Thymus (tissue), 11 donors: ENCODE measurements at regions not wholly inside any gene's neighbourhood (a gene's known extent, or its start where the extent isn't known, plus 50 kb on each side); places are given as distances from the start of the nearest gene placed in this dataset.
A peak's percentile ranks its signal among the peaks of the same experiment; 100 is the strongest.

ENCODE experiments used
- DNase-seq, 9 donors: peaks; one replicate each; pipeline ENCODE4 v3.0.0-alpha.2; 2013; ENCODE audit warnings: low spot score in 9 of 9, low read depth in 6 of 9, missing footprints in 1 of 9
- H3K27ac ChIP-seq, 2 donors: one replicate each; pipeline ENCODE4 v1.5.1; 2013; ENCODE audit warnings: control low read depth in 1 of 2, low read depth in 1 of 2, low read length in 1 of 2, mild to moderate bottlenecking in 1 of 2, moderate library complexity in 1 of 2
- H3K27me3 ChIP-seq, 2 donors: one replicate each; pipeline ENCODE4 v1.5.1; 2013; ENCODE audit warnings: low read length in 1 of 2; ENCODE audit not compliant: control insufficient read depth in 2 of 2, insufficient read depth in 1 of 2
- H3K36me3 ChIP-seq, 2 donors: one replicate each; pipeline ENCODE4 v1.5.1; 2013; ENCODE audit warnings: low read length in 1 of 2, mild to moderate bottlenecking in 1 of 2, moderate library complexity in 1 of 2; ENCODE audit not compliant: control insufficient read depth in 2 of 2, insufficient read depth in 2 of 2
- H3K4me1 ChIP-seq, 2 donors: one replicate each; pipeline ENCODE4 v1.5.1; 2013; ENCODE audit warnings: low read length in 2 of 2; ENCODE audit not compliant: control insufficient read depth in 2 of 2, insufficient read depth in 2 of 2
- H3K4me3 ChIP-seq, 2 donors: one replicate each; pipeline ENCODE4 v1.5.1; 2013; ENCODE audit warnings: low read length in 2 of 2, control low read depth in 1 of 2, mild to moderate bottlenecking in 1 of 2
- H3K9me3 ChIP-seq, 2 donors: one replicate each; pipeline ENCODE4 v1.5.1; 2013; ENCODE audit warnings: low read length in 1 of 2, mild to moderate bottlenecking in 1 of 2; ENCODE audit not compliant: control insufficient read depth in 2 of 2, insufficient read depth in 1 of 2
- WGBS: extraction: QIAGEN DNeasy Blood & Tissue Kit; methylation state at CpG from one replicate; pipeline ENCODE4 v1.1.7; 2013; 5-methylcytosine and 5-hydroxymethylcytosine counted together
- donor health status: healthy.

DNA sequence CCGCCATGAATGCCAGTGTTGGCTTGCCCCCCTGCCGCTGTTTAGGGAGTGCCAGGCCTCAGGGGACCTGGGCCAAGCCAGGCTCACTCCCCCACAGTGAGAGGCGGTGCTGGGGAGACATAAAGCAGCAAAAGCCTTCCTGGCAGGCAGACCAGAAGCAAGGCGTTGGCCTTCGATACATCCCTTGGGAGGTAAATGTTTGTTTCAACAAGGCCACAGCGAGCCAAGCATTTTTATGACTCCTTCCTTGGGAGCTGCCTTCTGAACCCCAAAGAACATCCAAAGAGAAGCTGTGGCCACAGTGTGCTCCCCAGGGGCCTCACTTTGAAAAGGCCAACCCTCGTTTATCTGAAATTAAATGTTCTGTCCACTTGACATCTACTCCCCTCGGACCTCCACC is 119.7 kb upstream of the CIBAR2 start:
- Histone ChIP-seq H3K4me1 (peaks cover 6 to 26% of the 10 kb centered on the region in 2 donors), H3K36me3 (no peaks in the 10 kb centered on the region), H3K27ac (no peak overlapping the region), H3K9me3 (no peaks in the 10 kb centered on the region), H3K27me3 (peaks cover 22 to 43% of the 10 kb centered on the region in 2 donors), H3K4me3 (no peak overlapping the region)
- DNase-seq = no peak
- WGBS = 93% methylated on average over 8 of the region's 8 CpGs

DNA sequence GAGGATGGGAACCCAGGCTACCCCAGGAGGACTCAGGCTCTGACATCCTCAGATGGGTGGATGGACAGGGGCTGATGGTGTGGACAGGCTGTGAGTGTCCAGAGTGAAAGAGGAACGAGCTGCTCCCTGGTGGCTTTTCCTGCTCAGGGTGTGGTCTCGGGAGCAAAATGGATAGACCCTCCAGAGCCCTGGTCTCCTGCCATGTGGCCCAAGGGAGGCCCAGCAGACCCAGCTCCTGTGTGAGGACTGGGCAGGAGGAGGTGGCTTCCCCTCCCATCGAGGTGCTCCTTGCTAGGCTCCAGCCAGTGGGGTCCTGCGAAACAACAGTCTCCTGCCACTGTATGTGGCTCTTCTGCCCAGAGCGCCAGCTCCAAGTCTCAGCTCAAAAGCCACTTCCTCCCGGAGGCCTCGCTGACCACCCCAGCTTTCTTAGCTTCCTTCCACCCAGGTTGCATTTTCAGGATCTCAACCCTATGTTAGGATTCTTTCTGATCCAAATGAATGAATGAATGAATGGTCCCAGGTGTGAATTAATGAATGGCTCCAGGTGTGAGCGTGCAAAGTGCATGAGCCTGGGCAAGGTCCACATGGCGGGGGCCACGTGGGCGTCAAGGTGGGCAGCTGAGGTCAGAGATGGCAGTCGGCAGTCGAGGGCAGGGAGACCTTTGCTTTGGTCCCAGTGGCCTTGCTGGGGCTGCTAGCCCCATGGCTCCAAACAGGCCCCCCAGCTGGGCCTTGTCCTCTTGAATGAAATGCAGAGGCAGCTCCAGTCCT is 120.3 kb upstream of the CIBAR2 start:
- Histone ChIP-seq H3K27me3 (peaks cover 22 to 47% of the 10 kb centered on the region in 2 donors), H3K27ac (no peak overlapping the region), H3K4me3 (no peak overlapping the region), H3K4me1 (peaks cover 6 to 26% of the 10 kb centered on the region in 2 donors), H3K9me3 (no peaks in the 10 kb centered on the region), H3K36me3 (no peaks in the 10 kb centered on the region)
- DNase-seq = no peak
- WGBS = 80% methylated on average over 13 of the region's 13 CpGs

DNA sequence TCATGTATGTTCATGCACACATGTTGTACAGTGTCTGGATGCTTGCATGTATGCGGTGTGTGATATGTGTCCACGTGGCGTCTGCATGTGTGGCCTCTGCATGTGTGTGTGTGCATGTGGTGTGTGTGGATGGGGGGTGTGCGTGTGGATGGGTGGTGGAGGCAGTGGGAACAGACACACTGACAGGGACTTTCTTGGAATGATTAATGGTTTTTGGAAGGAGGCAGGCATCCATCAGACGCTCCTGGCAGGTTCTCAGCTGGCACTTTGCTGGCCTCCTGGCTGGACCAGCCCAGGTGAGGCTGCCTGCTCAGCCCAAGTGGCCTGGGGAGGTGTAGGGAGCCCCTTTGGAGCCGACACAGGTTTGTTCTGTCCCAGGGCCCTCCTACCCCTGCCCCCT is 121.2 kb upstream of the CIBAR2 start:
- WGBS = 93% methylated on average over 6 of the region's 6 CpGs
- H3K27me3 ChIP-seq = peaks cover 22 to 54% of the 10 kb centered on the region in 2 donors
- no peaks in the 10 kb centered on the region for H3K36me3 ChIP-seq
- DNase-seq = no peak
- H3K4me3 ChIP-seq = no peak overlapping the region
- no peaks in the 10 kb centered on the region for H3K9me3 ChIP-seq
- peaks cover 6 to 23% of the 10 kb centered on the region in 2 donors for H3K4me1 ChIP-seq
- H3K27ac ChIP-seq = no peak overlapping the region

DNA sequence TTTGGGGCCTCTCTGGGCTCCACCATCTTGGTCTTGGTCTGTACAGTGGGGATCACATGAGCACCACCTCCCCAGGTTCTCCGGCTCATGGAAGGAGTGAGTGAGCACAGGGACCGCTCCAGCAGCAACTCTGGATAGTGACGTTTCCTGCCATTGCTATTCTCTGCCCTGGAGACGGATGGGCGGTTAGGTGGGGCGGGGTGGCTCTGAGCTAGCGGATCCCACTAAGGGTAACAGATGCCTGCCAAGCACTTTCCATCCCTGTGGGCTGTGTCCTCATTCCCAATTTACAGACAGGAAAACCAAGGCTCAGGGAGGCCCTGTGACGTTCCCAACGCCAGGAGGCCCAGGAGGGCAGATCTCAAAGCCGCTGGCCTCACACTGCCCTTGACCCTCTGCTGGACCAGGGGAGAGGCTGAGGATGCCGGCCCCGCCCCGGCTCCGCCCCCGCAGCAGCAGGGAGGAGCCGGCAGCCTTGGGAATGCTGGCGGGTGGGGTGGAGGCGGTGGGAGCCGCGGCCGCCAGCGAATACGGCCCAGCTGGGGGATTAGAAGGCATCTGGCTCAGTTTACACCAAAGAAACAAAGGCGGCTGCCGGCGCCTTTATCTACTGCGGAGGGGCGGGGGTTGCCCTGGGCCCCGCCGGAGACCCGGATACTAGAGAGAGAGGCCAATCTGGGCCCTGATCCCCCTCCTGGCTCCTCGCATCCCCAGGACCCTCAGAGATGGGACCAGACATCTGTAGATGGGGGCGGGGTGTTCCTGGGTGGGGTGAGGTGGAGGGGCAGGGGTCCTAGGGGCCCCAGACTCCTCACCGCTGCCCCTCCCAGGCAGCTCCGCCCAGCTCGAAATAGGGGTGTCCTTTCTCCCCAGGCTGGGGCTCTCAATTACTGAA is 122.3 kb upstream of the CIBAR2 start:
- Histone ChIP-seq H3K36me3 (no peaks in the 10 kb centered on the region), H3K4me1 (peaks cover 6 to 23% of the 10 kb centered on the region in 2 donors), H3K9me3 (no peaks in the 10 kb centered on the region), H3K4me3 (no peak overlapping the region), H3K27ac (no peak overlapping the region), H3K27me3 (peaks cover 22 to 60% of the 10 kb centered on the region in 2 donors)
- DNase-seq = no peak
- 67% methylated on average over 36 of the region's 36 CpGs for WGBS

DNA sequence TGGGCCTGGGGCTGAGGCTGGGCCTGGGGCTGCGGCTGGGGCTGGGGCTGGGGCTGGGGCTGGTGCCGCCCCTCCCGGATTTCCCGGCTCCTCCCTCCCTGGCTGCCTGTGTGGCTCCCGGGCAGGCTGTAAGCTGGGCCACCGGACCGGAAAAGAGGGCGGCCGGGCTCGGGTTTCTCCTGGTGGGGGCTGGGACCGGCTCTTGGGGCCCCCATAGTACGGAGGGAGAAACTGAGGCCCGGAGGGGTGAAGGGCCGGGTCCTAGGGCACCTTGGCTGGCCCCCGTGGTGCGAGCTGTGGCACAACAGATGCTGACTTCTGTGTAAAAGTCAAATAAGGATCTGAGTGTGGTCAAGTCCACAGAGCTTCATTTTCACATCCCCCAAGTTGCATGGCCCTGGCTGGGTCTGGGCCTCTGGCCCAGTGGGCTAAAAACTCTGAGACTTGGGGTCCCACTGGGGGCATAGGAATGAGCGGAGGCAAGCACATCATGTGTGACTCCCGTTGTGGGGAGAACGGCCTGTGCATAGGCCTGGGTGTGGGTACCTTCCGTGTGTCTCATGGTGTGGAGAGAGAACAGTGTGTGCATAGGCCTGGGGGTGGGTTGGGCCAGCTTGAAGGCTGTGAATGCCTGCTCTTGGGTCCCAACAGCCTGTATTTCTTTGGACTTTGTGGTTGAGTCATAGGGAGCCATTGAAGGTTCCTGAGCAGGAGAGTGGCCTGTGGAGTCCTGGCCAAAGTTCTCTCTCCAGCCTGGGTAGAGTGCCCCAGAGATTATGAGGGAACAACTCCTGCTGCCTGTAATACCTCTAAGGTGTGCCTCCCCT is 123.9 kb upstream of the CIBAR2 start:
- Histone ChIP-seq H3K4me3 (peak overlapping the region in 1 of 2 donors; percentile 18), H3K27me3 (peaks cover 22 to 63% of the 10 kb centered on the region in 2 donors), H3K4me1 (peaks cover 6 to 23% of the 10 kb centered on the region in 2 donors), H3K36me3 (no peaks in the 10 kb centered on the region), H3K27ac (no peak overlapping the region), H3K9me3 (no peaks in the 10 kb centered on the region)
- DNase-seq = no peak
- 25% methylated on average over 20 of the region's 20 CpGs for WGBS

DNA sequence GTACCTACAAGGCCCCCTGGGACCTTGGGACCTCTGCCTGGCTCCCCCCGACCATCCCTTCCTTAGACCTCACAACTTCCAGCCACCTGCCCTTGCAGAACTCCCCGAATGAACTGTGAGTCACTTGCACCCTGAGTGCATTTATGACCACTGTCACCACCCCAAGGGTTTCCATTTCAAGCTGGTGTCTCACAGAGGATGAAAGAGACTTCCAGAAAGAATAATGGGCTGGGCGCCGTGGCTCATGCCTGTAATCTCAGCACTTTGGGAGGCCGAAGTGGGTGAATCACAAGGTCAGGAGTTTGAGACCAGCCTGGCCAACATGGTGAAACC is 124.5 kb upstream of the CIBAR2 start:
- no peak overlapping the region for H3K27ac ChIP-seq
- WGBS = 95% methylated on average over 5 of the region's 5 CpGs
- no peak for DNase-seq
- no peaks in the 10 kb centered on the region for H3K9me3 ChIP-seq
- H3K36me3 ChIP-seq = no peaks in the 10 kb centered on the region
- peaks cover 22 to 63% of the 10 kb centered on the region in 2 donors for H3K27me3 ChIP-seq
- no peak overlapping the region for H3K4me3 ChIP-seq
- peaks cover 6 to 23% of the 10 kb centered on the region in 2 donors for H3K4me1 ChIP-seq

DNA sequence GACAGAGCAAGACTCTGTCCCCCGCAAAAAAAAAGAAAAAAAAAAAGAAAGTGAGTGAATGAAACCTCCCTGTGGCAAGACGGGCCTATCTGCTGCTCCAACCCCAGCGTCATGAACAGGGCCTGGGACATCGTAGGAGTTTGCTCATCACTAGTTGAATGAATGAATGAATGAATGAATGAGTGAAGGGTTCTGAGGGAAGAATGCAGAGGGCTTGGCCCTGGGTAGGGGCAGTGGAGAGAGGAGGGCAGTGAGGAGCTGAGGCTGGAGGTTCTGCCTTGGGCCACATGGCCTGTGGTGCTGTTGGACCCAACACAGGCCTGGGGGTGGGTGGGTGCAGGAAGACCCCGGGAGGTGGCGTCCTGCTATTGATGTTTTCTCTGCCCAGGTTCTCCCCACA is 125.5 kb upstream of the CIBAR2 start:
- H3K9me3 ChIP-seq = no peaks in the 10 kb centered on the region
- H3K4me1 ChIP-seq = peaks cover 6 to 23% of the 10 kb centered on the region in 2 donors
- 81% methylated on average over 6 of the region's 6 CpGs for WGBS
- no peak for DNase-seq
- H3K27ac ChIP-seq = no peak overlapping the region
- no peak overlapping the region for H3K4me3 ChIP-seq
- no peaks in the 10 kb centered on the region for H3K36me3 ChIP-seq
- H3K27me3 ChIP-seq = peaks cover 22 to 60% of the 10 kb centered on the region in 2 donors

DNA sequence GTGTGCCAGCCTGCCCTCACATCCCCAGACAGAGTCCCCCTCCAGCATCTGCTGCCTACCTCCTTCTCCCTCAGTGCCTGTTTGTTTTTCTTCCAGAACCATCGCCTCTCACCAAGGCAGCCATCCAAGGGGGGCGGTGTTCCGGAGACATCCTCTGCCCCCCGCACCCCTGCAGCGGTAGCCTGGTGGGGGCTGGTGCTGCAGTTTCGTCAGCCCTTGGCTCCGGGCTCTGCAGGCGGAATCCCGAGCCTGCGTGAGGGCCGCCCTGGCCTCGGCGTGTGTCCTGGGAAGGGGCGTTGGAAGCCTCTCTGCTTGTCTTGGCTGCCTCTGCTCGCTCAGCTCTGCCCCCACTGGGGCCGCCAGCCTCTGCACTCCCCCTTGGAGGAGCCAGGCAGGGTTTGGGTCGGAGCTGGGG is 126.0 kb upstream of the CIBAR2 start:
- no peaks in the 10 kb centered on the region for H3K9me3 ChIP-seq
- no peak for DNase-seq
- H3K27me3 ChIP-seq = peaks cover 23 to 56% of the 10 kb centered on the region in 2 donors
- peaks cover 6 to 23% of the 10 kb centered on the region in 2 donors for H3K4me1 ChIP-seq
- 50% methylated on average over 17 of the region's 17 CpGs for WGBS
- H3K4me3 ChIP-seq = no peak overlapping the region
- no peaks in the 10 kb centered on the region for H3K36me3 ChIP-seq
- no peak overlapping the region for H3K27ac ChIP-seq
